Activated CD8-positive, alpha-beta T cell treated with anti-CD3 and anti-CD28 coated beads for 36 hours (primary cell): ENCODE measurements at regions not wholly inside any gene's neighbourhood (a gene's known extent, or its start where the extent isn't known, plus 50 kb on each side); places are given as distances from the start of the nearest gene placed in this dataset.
"Not testable (repeated sequence)": the region's sequence is repeated elsewhere in the genome, so short reads cannot be mapped to it uniquely, and the experiment has no call there.

Experiments used
- ATAC-seq: fragments of 200-7000 bp; cut with Tn5 transposase; one replicate; pipeline ENCODE4 v1.10.0; 2021; ENCODE audit warnings: mild to moderate bottlenecking, moderate library complexity
- CTCF ChIA-PET: fragments of 350-600 bp; sonication (Branson Sonifier 250); formaldehyde crosslinking; loops from one replicate; lab custom pipeline; 2021; ENCODE audit warnings: antibody characterized with exemption; lab: Charles Lee
- POLR2A ChIA-PET: fragments of 350-600 bp; sonication (Branson Sonifier 250); formaldehyde crosslinking; loops from one replicate; lab custom pipeline; 2021; ENCODE audit warnings: antibody characterized with exemption; lab: Charles Lee
- DNase-seq: peaks from one replicate; pipeline ENCODE4 v3.0.0-alpha.2; 2020
- H3K27ac Mint-ChIP-seq: one replicate; pipeline ENCODE4 v1.8.0; 2021; ENCODE audit warnings: mild to moderate bottlenecking, mixed read lengths
- H3K27me3 Mint-ChIP-seq: one replicate; pipeline ENCODE4 v1.8.0; 2021; ENCODE audit warnings: mixed read lengths
- H3K36me3 Mint-ChIP-seq: one replicate; pipeline ENCODE4 v1.8.0; 2021; ENCODE audit warnings: low read depth, mixed read lengths
- H3K4me1 Mint-ChIP-seq: one replicate; pipeline ENCODE4 v1.8.0; 2021; ENCODE audit warnings: low read depth, mixed read lengths
- H3K4me3 Mint-ChIP-seq: one replicate; pipeline ENCODE4 v1.8.0; 2021; ENCODE audit warnings: mild to moderate bottlenecking, moderate library complexity, mixed read lengths
- H3K9me3 Mint-ChIP-seq: one replicate; pipeline ENCODE4 v1.8.0; 2021; ENCODE audit warnings: mixed read lengths
- CTCF ChIP-seq: fragments of 200-600 bp; IDR thresholded peaks from one replicate; pipeline ENCODE4 v1.8.0; 2022; ENCODE audit warnings: antibody characterized with exemption, mild to moderate bottlenecking
- intact Hi-C: fragments of 100-400 bp; cut with micrococcal nuclease; formaldehyde crosslinking; loops from one replicate; pipeline ENCODE4 v1.10.0; 2022

DNA sequence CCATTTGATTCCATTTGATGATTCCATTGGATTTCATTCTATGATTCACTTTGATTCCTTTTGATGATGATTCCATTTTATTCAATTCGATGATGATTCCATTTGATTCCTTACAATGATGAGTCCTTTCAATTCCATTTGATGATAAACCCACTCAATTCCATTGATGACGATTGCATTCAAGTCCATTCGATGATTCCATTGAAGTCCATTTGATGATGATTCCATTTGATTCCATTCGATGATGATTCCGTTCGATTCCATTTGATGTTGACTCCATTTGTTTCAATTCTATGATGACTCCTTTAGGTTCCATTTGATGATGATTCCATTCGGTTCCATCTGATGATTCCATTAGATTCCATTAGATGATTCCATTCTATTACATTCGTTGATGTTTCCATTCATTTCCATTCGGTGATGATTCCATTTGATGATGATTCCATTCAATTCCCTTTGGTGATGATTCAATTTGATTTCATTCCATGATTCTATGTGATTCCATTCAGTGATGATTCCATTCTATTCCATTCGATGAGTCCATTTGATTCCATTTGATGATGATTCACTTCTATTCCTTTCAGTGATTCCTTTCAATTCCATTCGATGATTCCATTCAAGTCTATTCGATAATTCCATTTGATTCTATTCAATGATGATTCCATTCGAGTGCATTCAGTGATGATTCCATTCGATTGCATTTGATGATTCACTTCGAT lies 1106.0 kb downstream of the RPIA start:
- CTCF ChIA-PET = no interaction called here
- DNase-seq (no peak), ATAC-seq (no peak)
- TF ChIP-seq CTCF = no peak
- intact Hi-C loops = no loop called here
- Mint-ChIP-seq H3K4me3 (no peak overlapping the region), H3K27me3 (no peaks in the 10 kb centered on the region), H3K9me3 (peaks cover 88% of the 10 kb centered on the region), H3K27ac (no peak overlapping the region), H3K4me1 (no peaks in the 10 kb centered on the region), H3K36me3 (peaks cover 51% of the 10 kb centered on the region)
- POLR2A ChIA-PET = no interaction called here

- H3K27me3 Mint-ChIP-seq, DNase-seq, ATAC-seq, H3K4me3 Mint-ChIP-seq, H3K4me1 Mint-ChIP-seq, intact Hi-C loops, POLR2A ChIA-PET, H3K27ac Mint-ChIP-seq, CTCF ChIA-PET: not testable (repeated sequence)
- Mint-ChIP-seq H3K9me3 (peaks cover 93% of the 10 kb centered on the region), H3K36me3 (peaks cover 59% of the 10 kb centered on the region)
Measured at GRCh38 chr2:89801207-89801606, 1109.7 kb downstream of the RPIA start.

- peaks cover 40% of the 10 kb centered on the region for H3K36me3 Mint-ChIP-seq
- ATAC-seq, H3K4me1 Mint-ChIP-seq, H3K27ac Mint-ChIP-seq, H3K27me3 Mint-ChIP-seq, CTCF ChIA-PET, intact Hi-C loops, DNase-seq, H3K4me3 Mint-ChIP-seq, POLR2A ChIA-PET: not testable (repeated sequence)
- peaks cover 80% of the 10 kb centered on the region for H3K9me3 Mint-ChIP-seq
Measured at GRCh38 chr2:89806363-89806762, 1114.9 kb downstream of the RPIA start.

DNA sequence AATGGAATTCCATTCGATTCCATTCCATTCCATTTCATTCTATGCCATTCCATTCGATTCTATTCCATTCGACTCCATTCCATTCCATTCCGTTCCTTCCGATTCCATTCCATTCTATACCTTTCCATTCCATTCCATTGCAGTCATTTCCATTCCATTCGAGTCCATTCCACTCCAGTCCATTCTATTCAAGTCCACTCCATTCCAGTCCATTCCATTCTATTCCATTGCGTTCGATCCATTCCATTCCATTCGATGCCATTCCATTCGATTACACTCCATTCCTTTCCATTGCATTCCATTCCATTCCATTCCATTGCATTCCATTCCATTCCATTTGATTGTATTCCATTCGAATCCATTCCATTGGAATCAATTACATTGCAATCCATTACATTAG lies 1119.8 kb downstream of the RPIA start:
- H3K4me1 Mint-ChIP-seq = no peaks in the 10 kb centered on the region
- peaks cover 86% of the 10 kb centered on the region for H3K9me3 Mint-ChIP-seq
- no peak overlapping the region for H3K27ac Mint-ChIP-seq
- intact Hi-C loops = no loop called here
- no peak overlapping the region for H3K4me3 Mint-ChIP-seq
- no peak for TF ChIP-seq CTCF
- ATAC-seq (no peak), DNase-seq (no peak)
- ChIA-PET CTCF (no interaction called here), POLR2A (no interaction called here)
- no peaks in the 10 kb centered on the region for H3K27me3 Mint-ChIP-seq
- peaks cover 32% of the 10 kb centered on the region for H3K36me3 Mint-ChIP-seq

DNA sequence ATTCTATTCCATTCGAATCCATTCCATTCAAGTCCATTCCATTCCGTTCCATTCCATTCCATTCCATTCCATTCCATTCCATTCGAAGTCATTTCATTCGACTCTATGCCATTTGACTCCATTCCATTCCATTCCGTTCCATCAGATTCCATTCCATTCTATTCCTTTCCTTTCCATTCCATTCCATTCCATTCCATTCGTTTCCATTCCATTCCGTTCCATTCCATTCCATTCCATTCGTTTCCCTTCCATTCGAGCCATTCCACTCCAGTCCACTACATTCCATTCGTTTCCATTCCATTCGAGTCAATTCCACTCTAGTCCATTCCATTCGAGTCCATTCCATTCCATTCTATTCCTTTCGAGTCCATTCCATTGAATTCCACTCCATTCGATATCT lies 1120.4 kb downstream of the RPIA start:
- peaks cover 28% of the 10 kb centered on the region for H3K36me3 Mint-ChIP-seq
- CTCF ChIA-PET, H3K4me3 Mint-ChIP-seq, H3K4me1 Mint-ChIP-seq, POLR2A ChIA-PET, DNase-seq, ATAC-seq, H3K27me3 Mint-ChIP-seq, intact Hi-C loops, H3K27ac Mint-ChIP-seq: not testable (repeated sequence)
- peaks cover 86% of the 10 kb centered on the region for H3K9me3 Mint-ChIP-seq

DNA sequence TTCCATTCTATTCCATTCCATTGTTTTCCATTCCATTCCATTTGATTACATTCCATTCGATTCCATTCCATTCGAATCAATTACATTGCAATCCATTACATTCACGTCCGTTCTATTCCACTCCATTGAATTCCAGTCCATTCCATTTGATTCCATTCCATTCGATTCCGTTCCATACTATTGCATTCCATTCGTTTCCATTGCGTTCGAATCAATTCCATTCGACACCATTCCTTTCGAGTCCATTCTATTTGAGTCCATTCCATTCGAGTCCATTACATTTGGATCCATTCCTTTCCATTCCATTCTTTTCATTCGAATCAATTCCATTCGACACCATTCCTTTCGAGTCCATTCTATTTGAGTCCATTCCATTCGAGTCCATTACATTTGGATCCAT lies 1122.9 kb downstream of the RPIA start:
- ATAC-seq, H3K27me3 Mint-ChIP-seq, H3K27ac Mint-ChIP-seq, DNase-seq, POLR2A ChIA-PET, CTCF ChIA-PET, intact Hi-C loops, H3K4me3 Mint-ChIP-seq, H3K4me1 Mint-ChIP-seq: not testable (repeated sequence)
- Mint-ChIP-seq H3K9me3 (peaks cover 95% of the 10 kb centered on the region), H3K36me3 (peaks cover 50% of the 10 kb centered on the region)

DNA sequence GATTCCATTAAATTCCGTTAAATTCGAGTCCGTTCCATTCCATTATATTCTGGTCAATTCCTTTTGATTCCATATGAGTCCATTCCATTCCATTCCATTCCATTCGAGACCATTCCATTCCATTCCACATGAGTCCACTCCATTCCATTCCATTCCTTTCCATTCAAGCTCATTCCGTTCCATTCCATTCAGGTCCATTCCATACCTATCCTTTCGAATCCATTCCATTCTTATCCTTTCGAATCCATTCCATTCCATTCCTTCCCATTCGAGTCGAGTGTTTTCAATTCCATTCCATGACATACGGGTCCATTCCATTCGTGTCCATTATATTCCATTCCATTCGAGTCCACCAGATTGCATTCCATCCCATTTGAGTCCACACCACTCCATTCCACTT lies 1127.4 kb downstream of the RPIA start:
- H3K27ac Mint-ChIP-seq = no peak overlapping the region
- H3K27me3 Mint-ChIP-seq = no peaks in the 10 kb centered on the region
- POLR2A ChIA-PET = no interaction called here
- no peak for TF ChIP-seq CTCF
- H3K4me3 Mint-ChIP-seq = no peak overlapping the region
- H3K36me3 Mint-ChIP-seq = peaks cover 65% of the 10 kb centered on the region
- CTCF ChIA-PET = no interaction called here
- ATAC-seq (no peak), DNase-seq (no peak)
- intact Hi-C loops = no loop called here
- peaks cover 99% of the 10 kb centered on the region for H3K9me3 Mint-ChIP-seq
- H3K4me1 Mint-ChIP-seq = no peaks in the 10 kb centered on the region
